ENCODE measurements at regions not wholly inside any gene's neighbourhood (a gene's known extent, or its start where the extent isn't known, plus 50 kb on each side); places are given as distances from the start of the nearest gene placed in this dataset.

GRCh38 chr2:125243074-125243473, 1218.0 kb downstream of the CNTNAP5 start:
- TF ChIP-seq EZH2 (IDR thresholded peaks at IDR 0.05; ENCODE audit: low read length, unreplicated experiment) (no peak), CTCF (conservative IDR thresholded peaks at IDR 0.05; ENCODE audit: low read depth, low read length) (no peak)
